AG04450 (cell line): ENCODE measurements at regions not wholly inside any gene's neighbourhood (a gene's known extent, or its start where the extent isn't known, plus 50 kb on each side); places are given as distances from the start of the nearest gene placed in this dataset.

Experiments
- CTCF ChIA-PET: fragments of 300-600, 350-600 bp; formaldehyde crosslinking; extraction: SDS; loops from one replicate; lab custom pipeline; 2022; ENCODE audit warnings: antibody characterized with exemption, inconsistent platforms; lab: Charles Lee
- POLR2A ChIA-PET: fragments of 350-600 bp; formaldehyde crosslinking; extraction: SDS; loops from one replicate; lab custom pipeline; 2021; ENCODE audit warnings: antibody characterized with exemption, inconsistent platforms; lab: Yijun Ruan, JAX
- DNase-seq: peaks from one replicate; pipeline ENCODE4 v3.0.0-alpha.2; 2011; ENCODE audit warnings: low read depth, low spot score
- H3K27ac ChIP-seq: one replicate; pipeline ENCODE4 v1.5.1; 2012; ENCODE audit warnings: low read depth, low read length, control low read depth
- H3K27me3 ChIP-seq: one replicate; pipeline ENCODE4 v1.6.0; 2012; ENCODE audit warnings: low read length; ENCODE audit not compliant: control insufficient read depth, insufficient read depth
- H3K4me3 ChIP-seq: 2 replicates; pipeline ENCODE4 v1.5.1; 2011; ENCODE audit warnings: mild to moderate bottlenecking, low read depth, low read length, control low read depth
- H3K9me3 ChIP-seq: 2 replicates; pipeline ENCODE4 v1.5.1; 2012; ENCODE audit warnings: low read length; ENCODE audit not compliant: control insufficient read depth, insufficient read depth
- CTCF ChIP-seq: IDR thresholded peaks from 2 replicates; pipeline ENCODE4 v1.5.1; 2011; ENCODE audit warnings: low read depth, low read length, control low read depth, inconsistent platforms

- CTCF ChIA-PET: no interaction called here
- no peaks in the 10 kb centered on the region for H3K27me3 ChIP-seq
- DNase-seq: no peak
- no peak overlapping the region for H3K4me3 ChIP-seq
- POLR2A ChIA-PET: no interaction called here
- H3K27ac ChIP-seq: no peak overlapping the region
- H3K9me3 ChIP-seq: peaks cover 12% of the 10 kb centered on the region
- no peak for TF ChIP-seq CTCF
These were observed 278.6 kb downstream of the HAPSTR1 start for GRCh38 chr16:9370061-9370491.

- CTCF ChIA-PET: no interaction called here
- no peak for DNase-seq
- Histone ChIP-seq H3K27ac (no peak overlapping the region), H3K27me3 (no peaks in the 10 kb centered on the region), H3K9me3 (peaks cover 11% of the 10 kb centered on the region), H3K4me3 (no peak overlapping the region)
- POLR2A ChIA-PET: no interaction called here
- TF ChIP-seq CTCF: no peak
These were observed 280.4 kb downstream of the HAPSTR1 start for GRCh38 chr16:9371713-9372448.

- ChIA-PET CTCF (no interaction called here), POLR2A (no interaction called here)
- DNase-seq: no peak
These were observed 281.8 kb downstream of the HAPSTR1 start for GRCh38 chr16:9372934-9373890.

GRCh38 chr16:9374061-9374460, 282.6 kb downstream of the HAPSTR1 start:
- H3K9me3 ChIP-seq: peaks cover 17% of the 10 kb centered on the region
- H3K27ac ChIP-seq: no peak overlapping the region
- H3K4me3 ChIP-seq: no peak overlapping the region
- no peaks in the 10 kb centered on the region for H3K27me3 ChIP-seq
- no peak for DNase-seq
- POLR2A ChIA-PET: no interaction called here
- CTCF ChIA-PET: no interaction called here
- no peak for TF ChIP-seq CTCF

More at GRCh38 chr16:9372934-9373890, 281.8 kb downstream of the HAPSTR1 start:
- no peak overlapping the region for H3K27ac ChIP-seq
- H3K27me3 ChIP-seq: no peaks in the 10 kb centered on the region
- peaks cover 17% of the 10 kb centered on the region for H3K9me3 ChIP-seq
- H3K4me3 ChIP-seq: no peak overlapping the region
- no peak for TF ChIP-seq CTCF

- Histone ChIP-seq H3K4me3 (no peak overlapping the region), H3K9me3 (peaks cover 16% of the 10 kb centered on the region), H3K27me3 (no peaks in the 10 kb centered on the region), H3K27ac (no peak overlapping the region)
- DNase-seq: no peak
- ChIA-PET CTCF (no interaction called here), POLR2A (no interaction called here)
- TF ChIP-seq CTCF: no peak
These were observed 287.4 kb downstream of the HAPSTR1 start for GRCh38 chr16:9378876-9379275.
